ENCODE measurements at regions not wholly inside any gene's neighbourhood (a gene's known extent, or its start where the extent isn't known, plus 50 kb on each side); places are given as distances from the start of the nearest gene placed in this dataset.
A peak's percentile ranks its signal among the peaks of the same experiment; 100 is the strongest.

DNA sequence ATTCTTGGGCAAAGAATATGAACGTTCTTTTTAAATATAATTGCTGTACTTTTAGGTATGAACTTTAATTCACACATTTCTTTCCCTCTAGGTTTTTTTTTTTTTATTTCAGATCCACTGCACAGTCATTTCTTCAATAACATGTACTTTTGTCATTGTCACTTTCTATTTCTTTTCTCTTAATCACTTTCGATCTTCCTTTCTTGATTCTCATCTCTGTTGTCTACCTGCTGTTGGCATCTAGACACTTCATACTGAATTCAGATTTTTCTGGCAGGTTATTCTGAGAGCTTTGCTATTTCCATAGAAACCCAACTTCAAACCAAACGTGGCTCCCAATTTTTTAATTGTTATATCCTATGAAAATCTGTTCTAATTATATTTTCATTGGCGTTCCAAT, 211.7 kb upstream of the KLF6 start:
- no peak for DNase-seq

DNA sequence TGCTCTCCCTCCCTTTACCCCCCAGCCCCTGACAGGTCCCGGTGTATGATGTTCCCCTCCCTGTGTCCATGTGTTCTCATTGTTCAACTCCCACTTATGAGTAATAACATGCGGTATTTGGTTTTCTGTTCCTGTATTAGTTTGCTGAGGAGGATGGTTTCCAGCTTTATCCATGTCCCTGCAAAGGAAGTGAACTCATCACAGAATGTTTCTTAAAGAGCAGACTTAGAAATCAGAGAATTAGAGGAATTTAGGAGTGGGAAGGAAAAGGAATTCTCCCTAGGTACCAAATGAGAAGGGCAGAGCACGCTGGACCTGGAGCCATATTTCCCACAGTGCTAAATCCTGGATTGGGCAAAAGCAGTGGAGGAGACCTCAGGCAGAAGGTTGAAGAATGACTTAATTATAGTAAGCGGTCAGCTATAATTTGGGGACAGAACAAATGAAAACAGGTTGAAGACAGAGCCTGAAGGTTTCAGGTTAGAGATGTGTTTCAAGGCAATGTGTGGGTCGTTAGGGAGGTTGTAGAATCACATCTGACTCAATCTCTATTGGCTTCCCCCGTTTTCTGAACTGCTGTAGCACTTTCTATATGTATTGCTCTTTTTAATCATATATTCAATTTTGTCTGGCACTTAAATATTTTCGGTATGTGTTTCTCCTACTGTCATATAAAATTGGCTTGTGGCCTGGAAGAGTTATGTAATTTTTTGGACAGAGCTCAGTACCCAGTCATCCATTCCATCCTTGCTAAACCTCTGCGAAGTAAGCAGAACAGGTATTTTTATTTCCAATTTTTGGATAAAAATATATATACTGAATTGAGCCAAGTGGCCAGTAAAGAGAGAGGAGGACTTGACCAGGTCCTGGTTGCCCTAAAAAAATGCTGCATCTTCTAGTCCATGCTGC, 210.5 kb upstream of the KLF6 start:
- DNase-seq = no peak

DNA sequence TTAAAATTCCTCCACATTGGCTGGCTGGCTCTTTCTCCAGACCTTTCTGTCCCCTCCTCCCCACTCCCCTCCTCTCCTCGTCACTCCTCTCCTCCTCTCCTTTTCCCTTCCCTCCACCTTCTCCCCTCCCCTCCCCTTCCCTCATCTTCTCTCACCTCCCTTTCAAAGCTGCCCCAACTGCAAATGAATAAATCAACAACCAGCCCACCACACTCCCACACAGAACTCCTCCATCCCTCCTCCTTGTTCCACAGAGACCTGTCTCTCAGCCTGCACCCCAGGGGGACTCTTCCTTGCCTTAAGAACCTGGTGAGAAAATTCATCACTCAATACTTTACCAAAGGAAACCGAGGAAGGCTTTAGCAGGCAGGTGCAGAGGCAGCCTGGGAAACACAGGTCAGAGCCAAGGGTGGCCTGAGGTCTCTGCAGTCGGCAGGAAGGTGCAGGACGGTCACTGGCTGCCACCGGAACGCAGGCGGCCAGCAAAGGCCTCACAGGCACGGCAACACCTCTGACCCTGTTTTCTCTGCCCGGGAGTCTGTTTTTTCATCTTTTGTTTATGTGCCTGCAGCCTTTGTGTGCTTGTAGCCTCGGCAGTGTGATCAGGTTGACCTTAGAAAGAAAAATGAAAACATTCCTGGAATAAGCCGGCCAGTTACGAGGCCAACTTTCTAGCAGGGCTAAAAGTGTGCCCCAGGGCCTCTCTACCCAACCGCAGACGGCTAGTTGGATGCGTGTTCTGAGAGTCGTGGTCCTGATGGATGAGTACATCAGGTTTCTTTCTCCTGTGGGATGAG, 207.6 kb upstream of the KLF6 start:
- no peak for DNase-seq

DNA sequence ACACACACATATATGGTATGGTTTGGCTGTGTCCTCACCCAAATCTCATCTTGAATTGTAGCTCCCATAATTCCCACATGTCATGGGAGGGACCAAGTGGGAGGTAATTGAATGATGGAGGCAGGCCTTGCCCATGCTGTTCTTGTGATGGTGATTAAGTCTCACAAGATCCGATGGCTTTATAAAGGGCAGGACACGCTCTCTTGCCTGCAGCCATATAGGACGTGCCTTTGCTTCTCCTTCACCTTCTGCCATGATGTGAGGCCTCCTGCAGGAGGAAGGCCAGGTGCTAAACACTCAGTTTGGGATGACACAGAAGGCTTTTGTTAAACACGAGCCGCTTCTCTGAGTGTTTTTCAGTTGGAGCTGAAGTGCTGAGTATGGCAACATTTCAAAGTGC, 205.3 kb upstream of the KLF6 start:
- no peak for DNase-seq

DNA sequence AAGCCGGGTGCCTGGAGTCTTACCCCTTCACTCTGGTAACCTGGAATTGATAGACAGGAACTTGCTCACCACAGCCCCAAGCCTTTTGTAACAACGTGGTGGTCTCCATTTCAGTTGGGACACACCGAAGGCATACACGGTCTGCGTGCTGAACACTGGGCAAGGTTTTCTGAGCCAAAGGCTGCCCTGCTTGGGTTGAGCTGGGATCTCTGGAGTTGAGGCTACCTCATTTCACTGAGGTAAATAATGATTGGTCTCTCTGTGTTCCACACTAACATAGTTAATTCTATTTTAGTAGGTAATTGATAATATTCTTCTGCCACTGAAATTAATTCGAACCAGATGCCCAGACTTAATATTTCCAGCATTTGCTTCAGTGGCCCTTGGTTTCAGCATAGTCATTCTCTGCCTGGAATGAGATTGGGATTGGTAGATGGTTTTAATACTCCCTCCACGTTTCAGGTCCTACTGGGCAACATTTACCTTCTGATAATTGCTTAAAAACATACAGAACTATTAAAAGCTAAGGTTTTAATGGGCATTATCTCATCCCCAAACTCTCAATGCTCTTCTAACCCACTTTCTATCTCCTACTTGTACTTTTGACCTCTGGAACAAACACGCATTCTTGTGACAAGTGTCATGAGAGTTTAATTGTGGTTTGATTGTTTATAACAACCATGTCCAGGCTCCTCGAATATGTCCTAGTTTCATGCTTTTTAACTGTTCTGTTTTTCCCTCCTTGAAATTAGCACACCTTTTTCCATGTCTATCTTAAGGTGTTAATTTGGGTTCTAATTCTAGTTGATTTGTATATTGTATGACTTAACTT, 202.3 kb upstream of the KLF6 start:
- DNase-seq = no peak

DNA sequence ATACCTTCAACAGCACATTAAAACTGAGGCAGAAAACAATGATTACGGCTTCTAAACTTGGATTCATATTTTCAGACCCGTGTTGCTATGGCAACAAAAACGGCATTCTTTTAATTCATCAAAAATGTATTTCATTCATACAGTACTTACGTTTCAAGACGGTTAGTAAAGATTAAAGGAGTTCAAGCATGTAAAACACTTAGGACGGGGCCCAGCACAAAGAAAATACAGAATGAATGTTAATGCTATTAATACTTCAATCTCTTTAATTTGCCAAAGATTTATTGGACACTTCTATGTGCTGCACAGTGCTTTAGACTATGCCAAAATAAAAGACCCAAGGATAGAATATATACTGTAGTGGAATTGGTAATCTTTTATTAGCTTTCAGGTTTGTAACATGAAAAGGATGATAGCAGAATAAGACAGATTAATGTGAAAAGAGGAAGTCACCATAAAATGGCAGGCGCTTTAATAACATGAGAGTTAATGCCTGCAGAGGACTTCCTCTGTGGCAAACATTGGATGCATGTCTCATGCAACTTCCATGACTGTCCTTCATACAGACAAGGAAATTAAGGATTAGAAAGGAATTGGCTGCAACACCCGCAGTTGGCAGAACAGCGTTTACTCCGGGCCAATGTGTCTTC, 201.6 kb upstream of the KLF6 start:
- DNase-seq = no peak

DNA sequence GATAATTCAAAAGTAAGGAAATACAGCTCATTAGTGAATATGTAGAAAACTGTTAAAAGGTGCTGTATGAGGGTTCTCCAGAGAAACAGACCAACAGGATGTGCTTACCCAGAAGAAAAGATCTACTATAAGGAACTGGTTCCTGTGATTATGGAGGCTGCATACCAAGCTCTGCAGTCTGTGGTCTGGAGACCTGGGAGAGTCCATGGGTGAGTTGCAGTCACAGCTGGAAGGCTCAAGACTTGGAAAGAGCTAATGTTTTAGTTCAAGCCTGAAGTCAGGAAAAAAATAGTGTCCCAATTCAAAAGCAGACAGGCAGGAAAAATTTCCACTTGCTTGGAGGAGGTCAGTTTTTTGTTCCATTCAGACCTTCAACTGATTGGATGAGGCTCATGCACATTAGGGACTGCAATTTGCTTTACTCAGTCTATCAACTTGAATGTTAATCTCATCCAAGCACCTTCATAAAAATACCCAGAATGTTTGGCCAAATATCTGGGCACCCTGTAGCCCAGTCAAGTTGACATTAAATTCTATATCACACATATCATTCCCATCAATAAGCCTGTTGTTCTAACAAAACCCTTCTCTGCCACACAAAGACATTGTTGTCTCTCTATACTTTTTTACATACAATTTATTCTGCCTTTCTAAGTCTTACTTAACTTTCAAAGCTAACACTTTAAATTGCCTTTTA, 197.9 kb upstream of the KLF6 start:
- no peak for DNase-seq

DNA sequence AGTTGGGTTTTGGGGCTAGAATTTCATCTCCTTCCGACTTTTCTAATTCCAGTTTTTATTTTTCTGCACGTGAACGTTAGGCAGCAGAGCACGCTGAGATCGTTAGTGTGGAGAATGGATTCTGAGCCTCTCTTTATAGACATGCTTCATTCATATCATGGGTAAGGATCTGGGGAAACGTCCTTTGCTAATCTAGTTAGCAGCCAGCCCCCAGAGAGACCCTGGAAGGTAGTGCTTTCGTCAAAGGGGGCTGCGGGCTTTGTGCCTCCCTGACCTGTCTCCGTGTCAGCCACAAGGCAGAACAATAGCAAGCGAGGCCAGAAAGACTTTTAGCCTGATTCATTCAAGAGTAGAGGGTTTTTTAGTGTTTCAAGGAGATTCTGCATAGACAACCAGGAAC, 196.3 kb upstream of the KLF6 start:
- no peak for DNase-seq

DNA sequence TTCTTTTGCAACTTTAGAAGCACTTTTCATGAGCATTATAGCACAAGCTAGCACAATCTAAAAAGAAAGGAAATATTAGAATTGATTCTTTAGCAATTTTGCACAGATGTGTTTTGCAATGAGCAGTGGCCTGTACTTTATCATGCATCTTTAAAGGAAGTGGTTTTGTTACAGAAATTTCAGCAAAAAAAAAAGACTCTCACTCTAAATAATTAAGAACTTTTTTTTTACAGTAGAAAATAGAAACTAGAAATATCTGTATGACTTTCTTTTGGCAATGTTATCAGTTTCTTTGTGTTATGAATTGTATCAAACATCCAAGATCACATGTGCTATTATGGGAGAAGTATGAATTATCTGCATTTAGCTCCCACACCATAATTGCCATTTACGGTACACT, 195.7 kb upstream of the KLF6 start:
- no peak for DNase-seq

DNA sequence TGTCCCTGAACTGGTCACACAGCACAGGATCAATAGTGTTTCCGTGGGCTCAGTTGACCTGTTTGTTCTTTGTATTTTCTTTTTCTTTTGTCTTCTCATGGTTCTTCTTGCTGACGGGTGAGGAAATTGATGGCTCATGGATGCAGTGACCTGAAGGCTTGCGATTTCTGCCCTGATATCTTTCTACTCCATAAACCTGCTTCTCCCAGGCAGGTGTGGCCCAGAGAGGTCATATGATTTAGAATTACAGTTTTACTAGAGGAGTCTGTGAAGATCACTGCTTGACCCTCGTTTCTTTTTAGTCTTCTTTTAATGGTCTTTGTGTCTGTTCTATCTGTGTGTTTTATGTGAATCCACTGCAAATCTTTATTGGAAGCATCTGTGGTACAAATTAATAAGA, 195.1 kb upstream of the KLF6 start:
- no peak for DNase-seq

DNA sequence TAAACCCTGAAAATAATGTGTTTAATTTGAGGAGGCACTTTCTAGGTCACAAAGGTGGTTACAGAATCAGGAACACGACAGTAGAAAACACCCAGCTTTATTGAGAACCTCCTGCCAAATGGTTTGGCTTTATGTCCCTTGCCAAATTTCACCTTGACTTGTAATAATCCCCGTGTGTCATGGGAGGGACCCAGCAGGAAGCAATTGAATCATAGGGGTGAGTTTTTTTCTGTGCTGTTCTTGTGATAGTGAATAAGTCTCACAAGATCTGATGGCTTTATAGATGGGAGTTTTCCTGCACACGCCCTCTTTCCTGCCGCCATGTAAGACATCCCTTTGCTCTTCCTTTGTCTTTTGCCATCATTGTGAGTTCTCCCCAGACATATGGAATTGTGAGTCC, 193.8 kb upstream of the KLF6 start:
- DNase-seq = no peak

DNA sequence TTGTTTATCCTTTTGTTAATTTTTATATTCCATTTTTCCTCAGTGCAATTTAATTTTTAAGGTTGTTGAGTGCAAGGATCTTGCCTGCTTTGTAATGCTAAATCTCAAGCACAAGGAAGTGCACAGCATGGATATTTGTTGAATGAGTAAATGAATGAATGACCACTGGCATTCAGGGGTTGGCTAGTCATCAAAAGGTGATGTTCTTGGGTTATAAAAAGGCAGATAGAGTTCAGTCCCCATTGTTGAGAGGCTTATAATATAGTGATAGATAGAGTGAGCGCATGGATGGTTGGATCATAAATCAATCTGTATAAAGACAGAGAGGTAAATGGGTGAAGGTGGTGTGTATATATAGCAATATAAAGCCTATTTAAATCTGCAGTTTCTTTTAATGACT, 193.2 kb upstream of the KLF6 start:
- DNase-seq = no peak

DNA sequence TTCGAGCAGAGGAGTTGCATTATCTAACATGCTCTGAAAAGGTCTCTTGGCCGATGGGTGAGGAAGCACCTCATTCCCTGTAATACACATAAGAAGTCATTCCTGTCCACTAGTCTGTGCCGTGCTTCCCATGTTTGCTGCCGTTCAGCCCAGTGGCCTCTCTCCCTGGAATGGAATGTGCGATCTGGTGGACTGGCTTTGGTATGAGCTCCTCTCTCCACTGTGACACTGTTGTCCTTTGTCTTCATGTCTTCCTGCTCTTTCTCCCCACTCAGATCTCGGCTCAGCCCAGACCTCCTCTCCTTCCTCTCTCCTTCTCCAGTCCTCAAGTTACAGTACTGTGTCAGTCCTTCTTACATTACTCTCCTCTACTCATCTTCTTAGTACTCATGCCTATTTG, 192.8 kb upstream of the KLF6 start:
- DNase-seq = no peak

DNA sequence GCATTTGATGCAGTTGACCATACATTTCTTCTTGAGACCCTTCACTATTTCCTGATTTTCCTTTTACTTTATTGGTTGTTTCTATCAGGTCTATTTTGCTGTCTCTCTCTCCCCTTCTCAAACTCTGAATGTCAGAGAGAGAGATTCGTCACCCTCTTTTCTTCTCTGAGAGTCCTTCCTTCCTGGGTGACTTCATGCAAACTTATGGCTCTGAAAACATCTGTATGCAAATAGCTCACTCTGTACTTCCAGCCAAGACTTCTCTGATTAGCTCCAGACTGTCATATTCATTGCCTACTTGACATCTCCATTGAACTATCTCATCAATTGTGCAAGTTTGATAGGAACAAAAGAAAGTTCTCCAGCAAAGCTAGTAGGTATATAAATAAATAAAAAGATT, 191.7 kb upstream of the KLF6 start:
- DNase-seq = no peak

DNA sequence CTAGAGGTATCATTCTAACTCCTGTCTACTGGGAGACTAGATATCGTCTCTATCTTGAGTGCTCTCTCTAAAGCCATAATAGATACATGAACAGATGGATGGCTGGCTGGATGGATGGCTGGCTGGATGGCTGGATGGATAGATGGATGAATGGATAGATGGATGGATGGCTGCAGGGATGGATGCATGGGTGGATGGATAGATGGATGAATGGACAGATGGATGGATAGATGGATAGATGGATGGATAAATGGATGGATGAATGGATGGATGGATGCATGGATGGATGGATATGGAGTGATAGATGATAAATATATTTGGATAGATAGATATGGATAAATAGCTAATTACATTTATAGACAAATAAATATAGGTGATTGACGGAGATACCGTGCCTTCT, 191.2 kb upstream of the KLF6 start:
- no peak for DNase-seq

DNA sequence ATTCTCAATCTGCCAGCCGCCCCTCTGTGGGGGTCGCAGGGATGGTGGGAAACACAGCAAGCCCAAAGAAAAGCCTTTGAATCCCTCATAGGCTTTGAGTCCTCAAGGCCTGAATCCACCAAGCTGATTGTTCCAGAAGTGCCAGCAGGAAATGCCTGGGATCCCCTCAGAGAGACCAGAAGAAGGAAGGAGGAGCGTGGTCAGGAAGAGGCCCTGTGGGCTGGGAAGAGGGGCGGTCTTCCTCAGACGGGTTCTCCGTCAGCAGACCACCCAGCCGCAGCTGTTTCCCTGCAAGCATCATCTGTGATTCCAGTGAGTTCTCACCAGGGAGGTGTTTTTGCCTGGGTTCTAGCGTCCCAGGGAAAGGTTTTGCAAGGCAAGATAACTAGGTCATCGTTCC, 190.0 kb upstream of the KLF6 start:
- no peak for DNase-seq

DNA sequence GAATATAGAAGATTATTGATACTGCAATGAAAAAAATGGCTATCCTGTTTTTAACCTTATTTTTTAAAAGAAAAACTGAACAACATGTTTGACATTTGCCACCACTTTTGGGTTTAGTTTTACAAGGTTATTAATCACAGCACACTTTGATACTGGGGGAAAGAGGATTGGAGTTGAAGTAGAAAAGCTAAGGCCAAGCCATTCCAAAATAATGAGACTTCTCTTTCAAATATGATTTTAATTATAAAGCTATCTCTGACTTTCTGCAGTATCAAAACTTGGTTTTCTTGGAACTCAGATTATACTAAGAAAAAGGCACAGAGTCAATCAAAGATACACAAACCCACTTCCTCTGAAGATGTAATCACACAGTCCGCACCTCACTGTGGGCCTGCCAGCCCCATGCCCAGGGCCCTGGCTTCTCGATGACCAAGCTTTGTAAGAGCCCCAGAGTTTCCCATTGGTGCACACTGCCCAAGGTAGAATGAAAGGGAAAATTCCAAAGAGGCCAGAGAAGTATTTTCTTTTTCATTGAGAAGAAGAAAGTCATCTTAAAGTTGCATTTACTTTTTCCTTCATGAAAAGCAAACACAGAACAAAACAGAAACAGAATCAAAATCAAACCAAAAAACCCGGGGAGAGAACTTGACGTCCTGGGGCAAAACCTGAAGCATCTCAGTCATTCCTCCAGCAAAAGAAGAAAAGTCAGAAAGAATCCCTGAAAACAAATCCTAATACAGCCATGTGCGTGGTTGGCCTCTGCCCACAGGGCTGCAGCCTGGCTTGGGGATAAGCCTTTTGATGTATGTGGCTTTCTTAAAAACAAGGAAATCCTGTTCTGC, 187.7 kb upstream of the KLF6 start:
- DNase-seq = peak; percentile 53

DNA sequence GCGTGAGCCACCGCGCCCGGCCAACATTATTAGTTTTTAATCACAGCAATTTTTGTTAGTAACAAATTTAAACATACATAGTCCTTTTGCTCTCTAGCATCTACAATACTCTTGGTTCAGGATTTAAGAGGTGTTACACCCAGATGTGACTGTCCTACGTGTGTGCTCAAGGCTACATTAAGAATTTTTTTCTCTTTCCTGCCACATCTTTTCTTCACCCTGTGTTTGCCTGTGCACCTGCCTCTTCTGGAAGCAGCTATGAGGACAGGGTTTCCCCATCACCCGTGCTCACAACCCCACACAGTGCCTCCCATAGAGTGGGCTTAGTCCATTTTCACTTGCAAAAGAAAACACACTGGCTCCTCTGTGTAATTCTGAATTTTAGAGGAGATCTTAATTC, 186.7 kb upstream of the KLF6 start:
- DNase-seq = no peak

DNA sequence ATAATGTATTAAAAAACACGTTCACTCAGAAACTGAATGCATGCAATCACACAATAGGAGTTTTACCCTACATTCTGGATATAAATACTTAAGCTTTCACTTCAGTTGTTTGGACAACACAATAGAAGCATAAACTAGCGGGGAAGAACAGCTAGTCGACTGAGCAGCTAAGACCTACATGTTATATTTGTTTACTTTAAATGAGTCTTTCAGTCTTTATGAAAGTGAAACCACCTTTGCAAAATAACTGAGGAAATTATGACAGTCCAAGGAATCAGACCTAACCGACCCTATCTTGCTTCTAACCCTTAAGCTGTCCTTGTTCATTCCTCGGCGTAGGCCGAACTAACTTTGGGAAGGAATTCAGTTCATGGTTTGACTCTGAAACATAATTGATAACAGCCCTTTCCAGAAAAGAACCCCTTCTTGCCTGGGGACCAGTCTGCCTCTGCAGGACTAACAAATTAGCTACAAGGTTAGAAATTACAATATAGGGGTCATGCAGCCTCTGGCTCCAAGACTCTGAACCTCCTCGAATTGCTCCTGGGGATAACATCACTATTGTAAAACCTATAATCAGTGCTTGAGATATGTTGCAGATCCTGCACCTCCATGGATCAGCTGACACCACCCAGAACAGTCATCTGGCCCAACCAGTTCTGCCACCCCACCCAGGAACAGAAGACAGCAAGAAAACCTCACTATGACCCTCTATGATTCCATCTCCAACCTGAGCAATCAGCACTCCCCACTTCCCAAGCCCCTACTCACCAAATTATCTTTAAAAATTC, 185.1 kb upstream of the KLF6 start:
- DNase-seq = no peak

DNA sequence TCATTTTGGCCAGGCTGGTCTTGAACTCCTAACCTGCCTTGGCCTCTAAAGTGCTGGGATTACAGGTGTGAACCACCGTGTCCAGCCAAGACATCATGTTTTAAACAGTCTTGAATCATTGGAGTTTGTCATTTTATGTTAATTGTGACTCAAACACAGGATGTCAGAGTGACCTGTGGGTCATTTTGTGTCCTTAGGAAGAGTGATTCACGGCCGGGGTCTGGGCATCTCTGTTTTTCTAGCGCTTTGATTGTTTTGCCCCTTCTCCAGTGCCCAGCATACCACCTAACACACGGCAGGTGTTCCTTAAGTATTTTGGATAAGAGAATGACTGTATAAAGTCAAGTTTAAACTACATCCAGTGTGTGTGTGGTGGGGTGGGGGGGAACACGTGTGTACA, 183.7 kb upstream of the KLF6 start:
- no peak for DNase-seq

All from stimulated activated CD4-positive, alpha-beta T cell treated with anti-CD3 and anti-CD28 coated beads, Interleukin-15, amount 100 ng/mL, for 24 hours (primary cell).